DMS 273 (cell line): ENCODE measurements at regions not wholly inside any gene's neighbourhood (a gene's known extent, or its start where the extent isn't known, plus 50 kb on each side); places are given as distances from the start of the nearest gene placed in this dataset.
"Not testable (repeated sequence)": the region's sequence is repeated elsewhere in the genome, so short reads cannot be mapped to it uniquely, and the experiment has no call there.

Source experiments
- DNase-seq: peaks from one replicate; lab custom pipeline; 2025; ENCODE audit not compliant: unreplicated experiment; lab: John Stamatoyannopoulos, UW

- DNase-seq: not testable (repeated sequence)
These were observed 214.5 kb upstream of the NOTCH2NLA start for GRCh38 chr1:146443088-146443870.

- not testable (repeated sequence) for DNase-seq
These were observed 209.7 kb upstream of the NOTCH2NLA start for GRCh38 chr1:146438543-146438942.

GRCh38 chr1:146416642-146417041, 187.8 kb upstream of the NOTCH2NLA start:
- not testable (repeated sequence) for DNase-seq

GRCh38 chr1:146415017-146415416, 186.2 kb upstream of the NOTCH2NLA start:
- not testable (repeated sequence) for DNase-seq

GRCh38 chr1:146413911-146414310, 185.1 kb upstream of the NOTCH2NLA start:
- peak; percentile 26 for DNase-seq

GRCh38 chr1:146411923-146412322, 183.1 kb upstream of the NOTCH2NLA start:
- not testable (repeated sequence) for DNase-seq

- DNase-seq: peak; percentile 96
These were observed 181.1 kb upstream of the NOTCH2NLA start for GRCh38 chr1:146409817-146410441.

GRCh38 chr1:146409116-146409801, 180.4 kb upstream of the NOTCH2NLA start:
- peak; percentile 88 for DNase-seq

- peak; percentile 38 for DNase-seq
These were observed 172.5 kb upstream of the NOTCH2NLA start for GRCh38 chr1:146401281-146401825.

- not testable (repeated sequence) for DNase-seq
These were observed 171.6 kb upstream of the NOTCH2NLA start for GRCh38 chr1:146400173-146401121.

- DNase-seq: not testable (repeated sequence)
These were observed 170.4 kb upstream of the NOTCH2NLA start for GRCh38 chr1:146399225-146399624.

GRCh38 chr1:146396801-146397200, 168.0 kb upstream of the NOTCH2NLA start:
- not testable (repeated sequence) for DNase-seq

GRCh38 chr1:146396242-146396641, 167.4 kb upstream of the NOTCH2NLA start:
- DNase-seq: not testable (repeated sequence)

- DNase-seq: not testable (repeated sequence)
These were observed 165.0 kb upstream of the NOTCH2NLA start for GRCh38 chr1:146393796-146394195.

GRCh38 chr1:146393154-146393553, 164.3 kb upstream of the NOTCH2NLA start:
- DNase-seq: not testable (repeated sequence)

GRCh38 chr1:146389178-146389577, 160.4 kb upstream of the NOTCH2NLA start:
- DNase-seq: not testable (repeated sequence)

- DNase-seq: peak; percentile 71
These were observed 159.1 kb upstream of the NOTCH2NLA start for GRCh38 chr1:146387750-146388469.

GRCh38 chr1:146386851-146387749, 158.3 kb upstream of the NOTCH2NLA start:
- peak; percentile 97 for DNase-seq

GRCh38 chr1:146381196-146381595, 152.4 kb upstream of the NOTCH2NLA start:
- not testable (repeated sequence) for DNase-seq
